Endodermal cell (in vitro differentiated cells): ENCODE measurements at regions not wholly inside any gene's neighbourhood (a gene's known extent, or its start where the extent isn't known, plus 50 kb on each side); places are given as distances from the start of the nearest gene placed in this dataset.

Source experiments
- DNase-seq: peaks from one replicate; pipeline ENCODE4 v3.0.0-alpha.2; 2017
- H3K27ac ChIP-seq: 2 replicates; pipeline ENCODE4 v1.5.1; 2013; ENCODE audit warnings: mild to moderate bottlenecking, low read depth, low read length, moderate library complexity
- H3K27me3 ChIP-seq: 2 replicates; pipeline ENCODE4 v1.6.1; 2013; ENCODE audit warnings: mild to moderate bottlenecking, low read length, moderate library complexity; ENCODE audit not compliant: insufficient read depth, control insufficient read depth, poor library complexity, severe bottlenecking
- H3K36me3 ChIP-seq: 2 replicates; pipeline ENCODE4 v1.7.0; 2013; ENCODE audit warnings: mild to moderate bottlenecking, low read length, moderate library complexity; ENCODE audit not compliant: control insufficient read depth, insufficient read depth
- H3K4me1 ChIP-seq: one replicate; pipeline ENCODE4 v1.7.0; 2013; ENCODE audit warnings: low read length; ENCODE audit not compliant: control insufficient read depth, insufficient read depth
- H3K4me3 ChIP-seq: 2 replicates; pipeline ENCODE4 v1.5.1; 2013; ENCODE audit warnings: mild to moderate bottlenecking, low read length, moderate library complexity
- H3K9ac ChIP-seq: 2 replicates; pipeline ENCODE4 v1.6.1; 2013; ENCODE audit warnings: mild to moderate bottlenecking, low read length, moderate library complexity; ENCODE audit not compliant: poor library complexity, severe bottlenecking; ENCODE audit errors: extremely low read depth
- H3K9me3 ChIP-seq: 2 replicates; pipeline ENCODE4 v1.6.1; 2013; ENCODE audit warnings: mild to moderate bottlenecking, low read length, moderate library complexity; ENCODE audit not compliant: control insufficient read depth
- H3K27ac Mint-ChIP-seq: 2 replicates; pipeline ENCODE4 v1.8.0; 2020; ENCODE audit warnings: mixed read lengths
- H3K27me3 Mint-ChIP-seq: 2 replicates; pipeline ENCODE4 v1.8.0; 2021; ENCODE audit warnings: mild to moderate bottlenecking, mixed read lengths; ENCODE audit not compliant: insufficient read depth
- H3K36me3 Mint-ChIP-seq: 2 replicates; pipeline ENCODE4 v1.8.0; 2020; ENCODE audit warnings: low read depth, mixed read lengths
- H3K4me1 Mint-ChIP-seq: 2 replicates; pipeline ENCODE4 v1.8.0; 2020; ENCODE audit warnings: mixed read lengths
- H3K4me3 Mint-ChIP-seq: 2 replicates; pipeline ENCODE4 v1.8.0; 2020; ENCODE audit warnings: mild to moderate bottlenecking, moderate library complexity, mixed read lengths
- H3K9me3 Mint-ChIP-seq: 2 replicates; pipeline ENCODE4 v1.8.0; 2020; ENCODE audit warnings: mild to moderate bottlenecking, mixed read lengths
- CTCF ChIP-seq: fragments of 200-600 bp; sonication (generic); conservative IDR thresholded peaks from 2 replicates; pipeline ENCODE4 v1.5.0; 2021; ENCODE audit warnings: antibody characterized with exemption, mild to moderate bottlenecking
- WGBS, 2 experiments: methylation state at CpG; one replicate each; pipeline versions ENCODE4 v1.1.5 to v1.1.7; 2013; ENCODE audit warnings: missing lambda C conversion rate in 2 of 2, mixed read lengths in 1 of 2; ENCODE audit not compliant: insufficient coverage in 1 of 2, insufficient read length in 1 of 2; 5-methylcytosine and 5-hydroxymethylcytosine counted together

GRCh38 chr10:130932326-130933007, 379.1 kb downstream of the TCERG1L start:
- peak; percentile 25 for DNase-seq
- H3K27ac ChIP-seq = no peak overlapping the region
- Mint-ChIP-seq H3K36me3 (no peaks in the 10 kb centered on the region), H3K9me3 (no peaks in the 10 kb centered on the region), H3K27ac (no peak overlapping the region), H3K4me1 (peaks cover 22% of the 10 kb centered on the region), H3K4me3 (no peak overlapping the region), H3K27me3 (peaks cover 2% of the 10 kb centered on the region)
- WGBS, 2 experiments = 91 to 97% methylated on average over 13 to 15 of the region's 15 CpGs
- no peaks in the 10 kb centered on the region for H3K9me3 ChIP-seq
- TF ChIP-seq CTCF = no peak
- no peaks in the 10 kb centered on the region for H3K27me3 ChIP-seq
- no peaks in the 10 kb centered on the region for H3K36me3 ChIP-seq
- no peak overlapping the region for H3K9ac ChIP-seq
- no peak overlapping the region for H3K4me3 ChIP-seq
- no peaks in the 10 kb centered on the region for H3K4me1 ChIP-seq

GRCh38 chr10:130933008-130933390, 378.5 kb downstream of the TCERG1L start:
- Histone ChIP-seq H3K36me3 (no peaks in the 10 kb centered on the region), H3K27me3 (no peaks in the 10 kb centered on the region), H3K9ac (no peak overlapping the region), H3K9me3 (no peaks in the 10 kb centered on the region), H3K4me1 (no peaks in the 10 kb centered on the region), H3K27ac (no peak overlapping the region), H3K4me3 (no peak overlapping the region)
- Mint-ChIP-seq H3K27me3 (peaks cover 2% of the 10 kb centered on the region), H3K36me3 (no peaks in the 10 kb centered on the region), H3K9me3 (no peaks in the 10 kb centered on the region), H3K27ac (no peak overlapping the region), H3K4me1 (peaks cover 22% of the 10 kb centered on the region), H3K4me3 (no peak overlapping the region)
- TF ChIP-seq CTCF = no peak
- peak; percentile 26 for DNase-seq
- WGBS, 2 experiments = 88 to 89% methylated on average over 4 to 5 of the region's 5 CpGs

GRCh38 chr10:130934293-130935127, 377.0 kb downstream of the TCERG1L start:
- H3K4me3 ChIP-seq = no peak overlapping the region
- H3K27me3 Mint-ChIP-seq = no peaks in the 10 kb centered on the region
- H3K4me3 Mint-ChIP-seq = no peak overlapping the region
- no peaks in the 10 kb centered on the region for H3K9me3 Mint-ChIP-seq
- no peak for TF ChIP-seq CTCF
- 84 to 90% methylated on average over 6 to 13 of the region's 13 CpGs for WGBS, 2 experiments
- peaks cover 22% of the 10 kb centered on the region for H3K4me1 Mint-ChIP-seq
- H3K36me3 ChIP-seq = no peaks in the 10 kb centered on the region
- no peaks in the 10 kb centered on the region for H3K9me3 ChIP-seq
- H3K27ac Mint-ChIP-seq = peak overlapping the region; percentile 64
- no peaks in the 10 kb centered on the region for H3K4me1 ChIP-seq
- peak overlapping the region; percentile 60 for H3K27ac ChIP-seq
- H3K27me3 ChIP-seq = no peaks in the 10 kb centered on the region
- peak; percentile 67 for DNase-seq
- no peaks in the 10 kb centered on the region for H3K36me3 Mint-ChIP-seq
- H3K9ac ChIP-seq = no peak overlapping the region
